ENCODE measurements at regions not wholly inside any gene's neighbourhood (a gene's known extent, or its start where the extent isn't known, plus 50 kb on each side); places are given as distances from the start of the nearest gene placed in this dataset.
A peak's percentile ranks its signal among the peaks of the same experiment; 100 is the strongest.

DNA sequence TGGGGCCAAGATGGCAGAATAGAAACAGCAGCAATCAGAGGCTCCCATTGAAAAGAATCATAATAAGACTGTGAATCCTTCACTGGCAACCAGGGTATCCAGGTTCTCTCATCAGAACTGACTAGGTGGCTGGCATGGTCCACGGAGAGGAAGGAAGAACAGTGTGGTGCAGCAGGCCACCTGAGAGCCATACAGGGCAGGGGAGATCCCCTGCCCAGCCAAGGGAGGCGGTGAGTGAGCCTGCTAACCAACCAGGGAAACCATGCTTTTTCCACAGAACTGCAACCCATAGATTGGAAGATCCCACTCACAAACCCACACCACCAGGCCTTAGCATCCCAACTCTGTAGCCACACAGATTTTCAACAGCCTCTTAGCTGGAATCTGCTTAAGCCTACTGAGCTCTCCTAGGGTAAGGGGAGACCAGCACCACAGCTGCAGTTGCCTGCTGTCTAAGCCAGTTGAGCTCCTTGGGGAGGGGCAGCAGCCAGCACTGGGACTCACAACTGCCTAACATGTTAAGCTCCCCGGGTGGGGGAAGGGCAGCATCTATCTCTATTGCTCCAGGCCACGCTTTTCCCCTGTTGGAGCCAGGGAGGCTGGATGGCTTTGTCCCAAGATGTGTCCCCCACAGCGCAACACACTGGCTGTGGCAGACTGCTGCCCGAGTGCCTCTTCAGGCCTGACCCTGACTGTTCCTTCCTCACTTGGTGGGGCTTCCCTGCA, 342.6 kb upstream of the CCDC196 start:
- DNase-seq (ENCODE audit: low spot score) (no peak), FAIRE-seq (peak; percentile 92)

DNA sequence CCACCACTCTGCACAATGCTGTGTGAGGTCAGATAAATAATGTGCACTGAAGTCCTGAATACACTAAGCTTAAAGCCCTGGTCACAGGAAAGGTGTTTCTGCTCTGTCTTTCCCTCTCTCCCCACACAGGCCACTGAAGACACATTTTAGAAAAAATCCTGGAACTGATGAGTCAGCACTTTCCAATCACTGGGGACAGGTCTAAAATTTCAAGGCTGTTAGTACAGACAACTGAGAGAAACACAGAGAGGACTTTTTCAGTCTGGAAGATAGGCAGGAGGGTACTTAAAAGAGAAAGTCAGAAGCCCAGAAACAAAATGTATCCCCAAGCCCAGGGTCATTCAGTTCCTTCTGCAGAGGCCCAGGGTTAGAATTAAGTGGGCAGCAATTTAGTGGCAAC, 333.9 kb upstream of the CCDC196 start:
- FAIRE-seq (no peak), DNase-seq (ENCODE audit: low spot score) (no peak)

DNA sequence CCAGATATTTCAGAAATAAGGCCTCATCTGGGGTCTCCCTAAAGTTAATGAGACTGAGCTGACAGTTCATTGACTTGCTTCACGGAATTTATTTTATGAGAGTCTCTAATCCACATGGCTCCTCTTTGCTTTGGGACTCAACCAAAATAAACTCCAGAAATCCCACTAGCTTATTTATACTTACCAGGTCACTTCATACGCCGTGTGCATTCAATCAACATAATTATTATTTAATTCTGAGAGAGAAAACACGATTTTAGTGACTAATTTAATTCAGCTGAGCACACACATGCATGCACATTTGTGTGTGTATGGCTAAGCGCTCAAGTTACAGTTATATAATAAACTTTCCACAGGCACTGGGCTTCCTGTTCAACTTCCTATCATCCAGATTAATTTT, 333.4 kb upstream of the CCDC196 start:
- DNase-seq (ENCODE audit: low spot score) (no peak), FAIRE-seq (no peak)

DNA sequence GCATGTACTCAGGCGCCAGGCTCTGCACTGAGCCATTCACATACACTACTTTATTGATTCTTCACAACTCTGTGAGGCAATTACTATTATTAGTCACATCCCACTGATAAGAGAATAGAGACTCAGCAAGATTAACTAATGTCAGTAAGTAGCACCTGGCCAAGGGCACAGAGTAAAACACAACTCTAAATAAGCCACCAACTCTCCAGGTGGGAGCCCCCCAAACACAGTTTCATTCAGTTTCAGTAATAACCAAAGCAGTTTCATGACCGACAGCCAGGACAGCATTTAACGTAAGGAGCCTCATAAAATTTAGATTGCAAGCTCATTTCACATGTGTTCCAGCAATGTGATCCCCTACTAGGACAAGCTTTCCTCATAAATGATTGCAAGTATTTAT, 323.1 kb upstream of the CCDC196 start:
- DNase-seq (ENCODE audit: low spot score) (no peak), FAIRE-seq (no peak)

DNA sequence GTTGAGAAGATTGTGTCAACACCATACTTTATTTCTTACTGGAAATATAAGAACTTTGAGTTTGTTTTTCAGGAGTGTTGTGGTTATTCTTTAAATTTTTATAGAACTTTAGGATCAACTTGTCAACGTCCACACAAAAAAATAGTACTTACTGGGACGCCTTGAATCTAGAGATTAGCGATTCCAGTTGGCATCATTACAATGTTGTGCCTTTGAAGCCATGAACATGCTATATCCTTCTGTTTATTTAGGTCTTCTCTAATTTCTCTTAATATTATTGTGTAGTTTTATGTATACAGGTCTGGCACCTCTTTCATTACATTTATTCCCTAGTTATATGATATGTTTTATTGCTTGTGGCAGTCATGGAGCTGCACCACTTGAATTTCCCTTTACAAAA, 320.8 kb upstream of the CCDC196 start:
- no peak for DNase-seq (ENCODE audit: low spot score)
- FAIRE-seq, result no peak

DNA sequence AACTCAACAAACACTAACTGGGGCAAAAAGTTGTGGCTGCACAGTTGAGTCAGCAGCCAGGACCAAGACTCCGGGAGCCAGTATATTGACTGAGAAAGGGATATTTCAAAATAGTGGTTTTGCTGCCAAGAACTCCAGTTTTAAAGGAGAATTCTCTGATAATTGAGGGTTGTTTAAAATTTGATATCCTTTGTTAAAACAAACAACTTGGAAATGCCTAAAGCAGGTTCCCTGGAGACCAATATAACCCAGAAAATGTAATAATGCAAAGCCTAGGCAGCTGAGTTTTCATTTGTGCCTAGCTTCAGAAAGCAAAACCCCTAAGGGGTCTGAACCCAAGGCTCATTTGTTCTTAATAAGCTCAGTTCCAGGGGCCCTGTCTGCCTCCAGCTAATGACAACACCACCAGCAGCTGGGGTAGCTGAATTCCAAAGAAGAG, 311.7 kb upstream of the CCDC196 start:
- DNase-seq (ENCODE audit: low spot score) (no peak), FAIRE-seq (no peak)

DNA sequence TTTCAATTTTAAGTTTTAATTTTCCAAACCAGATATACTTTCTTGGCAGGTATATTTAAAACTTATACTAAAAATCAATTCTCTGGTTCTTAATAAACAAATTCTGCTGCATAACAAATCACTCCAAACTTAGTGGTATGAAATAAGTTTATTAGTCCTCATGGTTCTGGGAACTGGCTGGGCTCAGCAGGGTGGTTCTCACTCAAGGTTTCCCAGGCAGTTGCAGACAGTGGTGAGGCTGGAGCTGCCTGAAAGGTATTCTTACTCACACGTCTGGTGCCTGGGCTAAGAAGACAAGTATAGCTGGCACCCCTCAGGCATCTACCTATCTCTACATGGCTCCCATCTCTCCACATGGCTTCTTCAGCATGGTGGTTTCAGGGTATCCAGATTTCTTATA, 308.2 kb upstream of the CCDC196 start:
- FAIRE-seq (peak; percentile 59), DNase-seq (ENCODE audit: low spot score) (no peak)

DNA sequence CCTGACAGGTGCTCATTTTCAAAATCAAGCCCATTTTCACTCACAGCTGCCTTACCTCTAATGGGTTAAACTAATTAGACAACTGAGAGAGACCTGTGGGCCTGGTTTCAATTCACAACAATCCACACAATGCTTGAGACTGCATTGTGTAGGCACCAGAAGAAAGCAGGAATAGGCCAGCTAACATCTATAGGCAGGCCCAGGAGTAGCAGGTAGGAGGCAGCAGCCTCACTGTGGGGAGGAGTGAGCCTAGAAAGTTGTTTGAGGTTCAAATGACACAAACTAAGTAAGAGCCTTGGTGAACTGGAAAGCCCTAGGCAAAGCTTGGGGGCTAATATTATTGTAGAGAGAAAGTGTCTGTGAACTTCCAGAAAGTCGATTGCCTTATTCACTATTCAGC, 289.5 kb upstream of the CCDC196 start:
- no peak for FAIRE-seq
- no peak for DNase-seq (ENCODE audit: low spot score)

DNA sequence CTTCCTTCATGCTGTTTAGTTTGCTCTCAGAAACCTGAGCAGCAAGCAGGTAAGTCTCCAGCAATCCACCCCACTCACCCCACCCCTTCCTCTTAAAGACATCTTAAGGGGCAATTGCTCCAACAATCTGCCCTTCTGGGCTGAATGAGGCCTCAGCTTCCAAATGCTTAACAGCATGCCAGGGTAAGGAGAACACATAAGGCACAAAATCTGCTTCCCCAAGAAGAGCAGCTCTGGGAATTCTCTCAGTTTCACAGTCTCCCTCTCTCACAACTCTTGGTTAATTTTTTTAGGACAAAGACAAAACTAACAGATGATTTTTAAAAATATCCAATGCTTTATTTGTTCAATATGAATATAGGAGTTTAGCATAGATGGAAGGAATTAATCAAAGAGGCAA, 288.9 kb upstream of the CCDC196 start:
- peak; percentile 27 for FAIRE-seq
- no peak for DNase-seq (ENCODE audit: low spot score)

DNA sequence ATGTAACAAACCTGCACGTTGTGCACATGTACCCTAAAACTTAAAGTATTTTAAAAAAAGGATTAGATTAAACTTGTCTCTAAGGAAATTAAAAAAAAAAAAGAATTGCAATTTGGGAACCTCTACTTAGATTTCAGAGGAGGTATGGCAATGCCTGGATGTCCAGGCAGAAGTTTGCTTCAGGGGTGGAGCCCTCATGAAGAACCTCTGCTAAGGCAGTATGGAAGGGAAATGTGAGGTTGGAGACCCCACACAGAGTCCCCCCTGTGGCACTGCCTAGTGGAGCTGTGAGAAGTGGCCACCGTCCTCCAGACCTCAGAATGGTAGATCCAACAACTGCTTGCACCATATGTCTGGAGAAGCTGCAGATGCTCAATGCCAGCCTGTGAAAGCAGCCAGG, 279.6 kb upstream of the CCDC196 start:
- DNase-seq (ENCODE audit: low spot score) (no peak), FAIRE-seq (peak; percentile 63)

DNA sequence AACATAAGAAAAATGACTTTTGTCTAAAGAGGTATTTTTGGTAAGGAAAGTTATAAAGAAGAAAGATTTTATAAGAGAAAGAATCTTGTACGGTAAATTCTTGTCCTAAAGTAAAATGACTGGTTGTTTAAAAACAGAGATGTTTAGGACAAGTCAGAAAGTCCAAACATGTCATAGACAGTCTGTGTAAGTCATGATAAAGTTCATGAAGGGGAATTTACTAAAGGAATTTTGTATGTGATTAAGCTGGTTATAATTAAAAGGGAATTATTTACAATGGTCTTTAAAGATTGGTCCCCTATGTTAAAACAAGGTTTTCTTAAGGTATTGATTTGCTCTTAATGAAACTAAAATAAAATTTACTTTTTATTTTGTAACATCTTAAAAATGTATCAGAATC, 269.4 kb upstream of the CCDC196 start:
- DNase-seq (ENCODE audit: low spot score), result no peak

DNA sequence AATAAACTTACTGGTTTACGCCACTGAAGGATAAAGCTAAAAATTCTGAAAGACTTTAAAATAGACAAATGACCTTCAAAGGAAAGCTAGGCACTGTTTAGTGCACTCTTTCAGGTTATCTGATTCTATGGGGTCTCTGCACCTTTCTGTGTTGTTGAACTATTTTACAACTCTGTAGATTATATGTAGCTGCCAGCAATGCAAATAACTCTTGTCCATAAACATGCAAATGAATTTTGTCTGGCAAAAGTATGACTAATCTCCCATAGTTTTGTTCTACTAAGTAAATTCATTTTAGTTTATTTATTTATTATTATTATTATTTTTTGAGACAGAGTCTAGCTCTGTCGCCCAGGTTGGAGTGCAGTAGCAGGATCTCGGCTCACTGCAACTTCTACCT, 266.3 kb upstream of the CCDC196 start:
- FAIRE-seq (no peak), DNase-seq (ENCODE audit: low spot score) (no peak)

More for the DNA sequence above, 269.4 kb upstream of the CCDC196 start:
- FAIRE-seq, result no peak

DNA sequence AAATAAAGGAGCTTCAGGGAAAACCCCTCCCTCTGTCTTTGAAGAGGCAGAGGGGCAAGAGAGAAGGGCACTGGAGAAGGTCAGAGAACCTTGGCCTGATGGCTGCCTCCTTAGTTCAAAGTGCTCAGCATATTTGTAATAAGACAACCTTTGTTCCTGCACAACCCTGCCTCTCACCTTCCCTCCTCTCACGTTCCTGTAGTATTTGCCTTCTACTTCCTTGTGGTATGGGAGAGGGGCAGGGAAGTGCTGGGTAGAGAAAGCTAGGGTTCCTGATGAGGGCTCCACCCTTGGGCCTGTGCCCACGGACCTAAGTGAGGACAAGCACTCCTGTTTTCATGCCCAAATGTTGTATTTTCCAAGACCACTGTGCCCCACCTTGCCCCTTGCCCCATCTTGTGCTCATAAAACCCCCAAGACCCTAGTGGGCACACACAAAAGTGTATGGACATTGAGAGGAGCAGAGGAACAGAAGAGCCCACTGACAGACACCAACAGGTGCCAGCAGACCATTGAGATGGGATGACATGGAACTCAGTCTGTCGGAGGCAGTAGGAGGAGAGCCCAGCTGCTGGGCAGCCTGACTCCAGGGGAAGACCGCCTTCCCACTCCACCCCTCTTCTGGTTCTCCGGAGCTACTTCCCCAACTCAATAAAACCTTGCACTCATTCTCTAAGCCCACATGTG, 261.5 kb upstream of the CCDC196 start:
- no peak for FAIRE-seq

DNA sequence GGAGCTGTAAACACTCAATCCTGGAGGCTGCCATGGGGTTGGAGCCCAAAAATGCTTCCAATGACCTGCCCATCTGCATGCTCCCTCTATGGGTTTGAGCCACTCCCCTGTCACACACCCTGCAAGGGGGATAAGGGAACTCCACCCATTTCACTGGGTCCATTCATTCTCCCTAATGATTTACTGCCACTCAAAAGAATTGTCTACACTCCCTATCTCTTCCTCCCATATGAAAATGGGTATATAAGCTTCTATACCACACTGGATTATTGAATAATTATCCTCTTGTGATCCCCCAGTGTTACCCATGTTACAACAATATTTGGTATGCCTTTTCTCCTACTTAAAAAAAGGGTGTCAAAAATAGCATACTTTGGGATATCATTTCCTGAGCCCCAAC, 260.8 kb upstream of the CCDC196 start:
- FAIRE-seq (peak; percentile 27), DNase-seq (ENCODE audit: low spot score) (no peak)

More for the DNA sequence above, 261.5 kb upstream of the CCDC196 start:
- DNase-seq (ENCODE audit: low spot score), result no peak

DNA sequence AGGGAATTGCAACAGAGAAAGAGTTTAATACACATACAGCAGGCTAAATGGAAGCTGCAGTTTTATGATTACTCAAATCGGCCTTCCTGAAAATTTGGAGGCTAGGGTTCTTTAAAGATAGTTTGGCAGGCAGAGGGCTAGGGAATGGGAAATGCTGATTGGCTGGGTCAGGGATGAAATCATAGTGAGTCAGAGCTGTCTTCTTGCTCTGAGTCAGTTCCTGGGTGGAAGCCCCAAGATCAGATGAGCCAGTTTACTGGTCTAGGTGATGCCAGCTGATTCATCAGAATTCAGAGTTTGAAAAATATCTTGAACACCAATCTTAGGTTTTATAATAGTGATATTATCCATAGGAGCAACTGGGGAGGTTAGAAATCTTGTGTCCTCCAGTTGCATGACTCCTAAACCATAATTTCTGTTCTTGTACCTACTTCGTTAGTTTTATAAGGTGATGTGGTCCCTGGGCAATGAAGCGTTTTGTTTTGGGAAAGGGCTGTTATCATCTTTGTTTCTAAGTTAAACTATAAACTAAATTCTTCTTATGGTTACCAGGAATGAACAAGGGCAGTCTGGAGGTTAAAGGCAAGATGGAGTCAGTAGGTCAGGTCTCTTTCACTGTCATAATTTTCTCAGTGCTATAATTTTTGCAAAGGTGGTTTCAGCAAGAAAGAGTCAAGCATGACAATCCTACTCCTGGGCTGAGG, 257.8 kb upstream of the CCDC196 start:
- FAIRE-seq, result peak; percentile 78
- peak; percentile 46 for DNase-seq (ENCODE audit: low spot score)

DNA sequence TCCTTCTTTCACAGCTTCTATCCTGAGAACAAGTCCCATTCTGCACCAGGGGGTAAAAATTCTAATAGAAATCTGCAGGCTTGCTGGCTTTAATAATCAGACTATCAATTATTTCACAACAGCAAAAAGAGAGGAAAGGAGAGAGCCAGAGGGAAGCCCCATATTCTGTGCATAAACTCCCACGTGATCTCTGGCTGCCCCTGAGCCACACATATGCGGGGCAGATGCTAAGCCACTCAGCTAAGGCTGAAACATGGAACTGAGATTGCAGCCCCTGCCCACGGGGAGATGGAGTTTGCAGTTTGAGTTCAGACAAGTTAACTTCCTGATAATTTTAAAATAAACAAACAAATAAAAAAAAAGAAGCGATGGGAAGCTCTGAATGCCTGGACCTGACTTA, 254.4 kb upstream of the CCDC196 start:
- FAIRE-seq, result no peak
- no peak for DNase-seq (ENCODE audit: low spot score)

DNA sequence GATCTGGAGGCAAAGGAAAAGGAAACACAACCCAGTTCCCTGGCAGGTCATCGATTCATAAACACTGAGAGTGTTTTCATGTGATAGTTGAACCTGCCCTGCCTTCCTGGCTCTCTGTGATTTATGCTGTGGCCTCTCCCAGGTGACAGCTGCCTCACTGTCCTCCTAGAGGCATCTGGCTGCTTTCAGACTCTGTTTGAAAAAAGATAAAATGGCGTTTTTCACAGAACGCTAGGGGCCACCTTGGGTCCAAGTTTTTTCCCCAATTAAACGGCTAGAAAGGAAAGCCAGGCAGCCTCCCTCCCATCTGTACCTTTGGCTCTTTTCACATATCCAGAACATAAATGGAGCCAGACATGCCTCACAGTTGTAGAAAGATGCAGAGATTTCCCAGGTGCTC, 252.6 kb upstream of the CCDC196 start:
- peak; percentile 37 for FAIRE-seq

DNA sequence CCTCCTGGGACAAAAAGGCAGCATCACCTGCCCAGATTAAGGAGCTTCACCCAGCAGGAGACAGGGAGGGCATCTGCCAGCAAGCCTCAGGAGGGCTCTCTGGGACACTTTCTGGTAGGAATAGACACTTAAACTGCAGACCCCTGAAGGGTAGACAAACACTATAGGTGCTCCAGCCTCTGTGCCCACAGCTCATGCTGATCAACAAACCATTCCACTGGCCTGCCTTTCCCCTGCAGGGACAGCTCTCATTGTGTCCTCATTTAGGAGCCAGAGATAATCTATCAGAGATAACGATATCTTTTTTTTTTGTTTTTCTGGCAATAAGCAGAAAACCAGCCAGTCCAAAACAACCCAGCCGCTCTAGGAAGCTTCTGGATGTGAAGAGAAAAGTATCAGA, 251.8 kb upstream of the CCDC196 start:
- FAIRE-seq (no peak), DNase-seq (ENCODE audit: low spot score) (no peak)

More for the DNA sequence above, 252.6 kb upstream of the CCDC196 start:
- no peak for DNase-seq (ENCODE audit: low spot score)

DNA sequence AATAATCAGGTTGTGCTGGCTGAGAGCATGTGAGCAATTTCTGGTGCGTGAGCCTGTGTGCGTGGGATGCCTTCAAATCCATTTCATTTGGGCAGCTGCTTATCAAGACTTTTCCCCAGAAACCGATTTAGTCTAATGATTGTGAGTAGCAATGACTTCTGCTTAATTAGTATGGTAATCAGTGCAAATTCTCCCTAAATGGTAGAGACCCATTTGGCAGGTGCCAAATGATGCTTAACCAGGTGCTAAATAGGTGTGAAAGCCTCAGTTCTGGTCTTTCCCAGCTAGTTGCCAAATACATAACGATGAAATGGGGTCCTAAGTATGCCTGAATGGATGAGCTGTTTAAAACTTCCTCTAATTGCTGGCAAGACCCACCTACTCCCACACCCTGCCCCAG, 248.4 kb upstream of the CCDC196 start:
- peak; percentile 82 for FAIRE-seq
- no peak for DNase-seq (ENCODE audit: low spot score)

DNA sequence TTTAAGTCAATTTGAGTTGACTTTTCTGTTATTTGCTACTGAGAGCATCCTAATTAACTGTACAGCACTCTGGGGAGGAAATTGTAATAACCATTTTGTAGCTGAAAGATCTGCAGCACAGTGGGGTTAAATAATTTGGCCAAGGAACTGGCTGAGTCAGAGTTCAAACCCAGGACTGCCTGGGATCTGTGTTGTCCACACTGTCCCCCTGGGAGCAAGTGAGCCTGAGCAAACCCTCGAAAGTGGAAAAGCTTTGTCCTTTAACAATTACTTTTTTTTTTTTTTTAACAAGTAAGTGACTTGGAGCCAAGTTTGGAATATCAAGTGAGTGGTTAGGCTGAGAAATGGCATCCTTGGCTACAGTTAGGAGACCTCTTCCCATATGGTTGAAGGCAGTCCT, 247.2 kb upstream of the CCDC196 start:
- no peak for DNase-seq (ENCODE audit: low spot score)
- FAIRE-seq, result peak; percentile 35

DNA sequence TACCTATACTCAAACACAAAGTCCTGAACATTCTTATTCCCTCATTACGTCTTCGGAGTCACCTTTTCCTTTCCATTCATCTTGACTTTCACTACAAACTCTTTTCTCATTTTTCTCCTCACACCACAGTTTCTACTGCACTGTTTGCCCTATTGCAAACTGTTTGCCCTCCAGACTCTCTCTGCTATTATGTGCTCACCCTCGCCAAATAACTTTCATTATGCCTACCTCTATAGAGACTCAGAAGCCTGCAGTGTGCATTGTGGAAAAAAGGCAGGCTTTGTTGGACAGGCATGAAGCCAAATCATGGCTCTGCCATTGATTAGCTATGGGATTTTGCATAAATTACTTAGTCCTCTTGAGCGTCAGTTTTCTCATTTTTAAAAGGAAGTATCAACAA, 246.6 kb upstream of the CCDC196 start:
- FAIRE-seq (no peak), DNase-seq (ENCODE audit: low spot score) (no peak)

DNA sequence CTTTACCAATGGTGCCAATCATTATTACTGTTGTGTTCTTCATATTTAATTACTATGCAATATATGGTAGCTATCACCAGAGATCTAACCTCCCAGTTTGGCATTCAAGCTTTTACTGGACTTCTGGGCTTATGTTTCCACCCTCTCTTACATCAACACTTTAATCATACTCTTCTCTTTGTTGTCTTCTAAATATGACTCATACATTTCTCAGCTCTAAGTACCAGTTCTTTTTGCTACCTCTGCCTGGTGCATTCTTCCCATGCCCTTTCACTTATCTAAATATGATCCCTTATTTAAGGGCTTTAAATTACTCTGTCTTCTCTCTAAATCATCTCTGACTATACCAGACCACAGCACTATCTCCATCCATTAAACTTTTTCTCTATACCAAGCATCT, 246.1 kb upstream of the CCDC196 start:
- peak; percentile 40 for DNase-seq (ENCODE audit: low spot score)
- FAIRE-seq, result no peak

All from urothelium cell line (cell line).